ENCODE measurements at regions not wholly inside any gene's neighbourhood (a gene's known extent, or its start where the extent isn't known, plus 50 kb on each side); places are given as distances from the start of the nearest gene placed in this dataset.
A peak's percentile ranks its signal among the peaks of the same experiment; 100 is the strongest.

DNA sequence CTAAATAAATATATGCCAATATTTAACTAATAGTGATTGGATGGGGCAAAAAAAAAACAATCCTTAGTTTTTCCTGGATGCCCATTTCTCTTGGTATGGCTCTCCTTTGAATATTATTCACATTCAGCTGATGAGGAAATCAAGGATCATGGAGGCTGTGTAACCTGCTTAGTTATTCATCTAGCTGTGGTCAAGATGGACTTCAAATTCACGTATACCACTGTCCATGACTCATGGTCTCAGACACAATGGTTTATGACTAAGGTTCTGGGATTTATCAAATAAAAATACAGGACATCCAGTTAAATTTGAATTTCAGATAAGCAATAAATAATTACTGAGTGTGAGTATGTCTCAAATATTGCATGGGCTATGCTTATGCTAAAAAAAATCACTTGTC is 191.5 kb upstream of the CELF2 start:
- DNase-seq (ENCODE audit: extremely low read depth in 1 of 11, low read depth in 9 of 11, low spot score in 4 of 11), result no peak

DNA sequence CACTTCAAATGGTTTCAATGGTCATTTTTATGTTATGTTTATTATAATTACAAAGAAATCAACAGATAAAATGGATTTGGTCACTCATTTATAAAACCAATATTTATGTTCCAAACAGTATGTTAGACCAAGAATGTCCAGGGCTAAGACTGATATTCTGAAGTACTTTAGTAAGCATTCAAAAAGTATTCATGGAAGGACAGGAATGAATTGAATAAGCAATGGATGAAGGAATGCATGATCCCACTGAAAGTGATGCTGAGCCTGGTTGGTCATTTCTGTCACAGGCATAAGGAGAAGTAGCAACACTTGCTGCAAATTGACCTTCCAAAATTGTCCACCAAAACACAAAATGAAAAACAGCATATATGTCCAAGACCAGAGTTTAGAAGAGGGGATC is 189.0 kb upstream of the CELF2 start:
- no peak for DNase-seq (ENCODE audit: extremely low read depth in 1 of 11, low read depth in 9 of 11, low spot score in 4 of 11)

GRCh38 chr10:10829576-10829975 is 188.1 kb upstream of the CELF2 start:
- no peak for DNase-seq (ENCODE audit: extremely low read depth in 1 of 11, low read depth in 9 of 11, low spot score in 4 of 11)

DNA sequence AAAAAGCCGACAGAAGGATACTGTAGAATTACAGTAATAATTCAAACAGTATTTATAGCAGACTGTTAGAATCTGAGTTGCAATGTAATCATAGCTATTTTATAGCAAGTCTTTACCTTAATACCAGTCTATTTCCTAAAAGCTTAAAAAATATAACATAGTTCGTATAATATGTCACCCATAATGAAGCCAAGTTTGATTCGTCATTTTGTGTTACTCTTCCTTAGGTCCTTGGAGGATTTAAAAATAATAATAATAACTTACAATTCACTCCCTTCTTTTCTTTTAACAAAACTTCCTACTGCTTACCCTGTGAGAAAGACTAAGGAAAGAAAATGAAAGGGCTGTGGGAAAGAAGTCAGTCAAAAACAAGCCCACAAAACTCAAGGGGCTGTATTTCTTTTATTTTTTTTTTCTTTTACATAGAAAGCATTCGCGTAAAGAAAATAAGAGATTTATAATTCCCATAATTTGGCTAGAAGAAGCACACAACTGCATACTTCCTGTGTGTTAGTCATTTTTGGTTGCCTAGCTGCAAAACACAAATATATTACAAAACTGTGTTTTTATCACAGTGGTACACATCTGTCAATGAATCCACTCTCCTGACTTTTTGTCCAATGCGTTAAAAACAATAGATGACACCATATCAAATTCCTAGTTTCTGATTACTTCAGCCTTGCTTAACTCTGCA is 187.2 kb upstream of the CELF2 start:
- no peak for DNase-seq (ENCODE audit: extremely low read depth in 1 of 11, low read depth in 9 of 11, low spot score in 4 of 11)

- no peak for DNase-seq (ENCODE audit: extremely low read depth in 1 of 11, low read depth in 9 of 11, low spot score in 4 of 11)
Observed at GRCh38 chr10:10831085-10831484, 186.6 kb upstream of the CELF2 start.

GRCh38 chr10:10833955-10834354 is 183.7 kb upstream of the CELF2 start:
- DNase-seq (ENCODE audit: extremely low read depth in 1 of 11, low read depth in 9 of 11, low spot score in 4 of 11), result no peak

DNA sequence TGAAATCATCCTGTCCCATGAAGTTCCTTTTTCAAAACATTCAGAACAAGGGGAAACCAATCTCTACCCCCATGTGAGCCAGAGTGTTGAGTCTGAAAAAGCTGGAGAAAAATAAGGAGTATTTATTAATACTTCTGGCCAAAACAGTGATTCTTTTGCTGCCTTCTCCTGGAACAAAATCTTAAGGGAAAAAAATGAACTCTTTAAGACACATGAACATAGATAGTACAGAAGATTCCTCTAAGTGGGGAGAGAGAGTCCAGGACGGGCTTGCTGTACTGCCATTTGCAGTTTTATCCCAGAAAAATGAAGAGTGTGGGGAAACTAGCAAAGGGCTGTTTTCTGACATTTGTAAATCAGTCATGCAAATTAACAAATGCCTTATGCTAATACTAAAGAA is 173.4 kb upstream of the CELF2 start:
- no peak for DNase-seq (ENCODE audit: extremely low read depth in 1 of 11, low read depth in 9 of 11, low spot score in 4 of 11)

- no peak for DNase-seq (ENCODE audit: extremely low read depth in 1 of 11, low read depth in 9 of 11, low spot score in 4 of 11)
Observed at GRCh38 chr10:10845185-10845584, 172.5 kb upstream of the CELF2 start.

DNA sequence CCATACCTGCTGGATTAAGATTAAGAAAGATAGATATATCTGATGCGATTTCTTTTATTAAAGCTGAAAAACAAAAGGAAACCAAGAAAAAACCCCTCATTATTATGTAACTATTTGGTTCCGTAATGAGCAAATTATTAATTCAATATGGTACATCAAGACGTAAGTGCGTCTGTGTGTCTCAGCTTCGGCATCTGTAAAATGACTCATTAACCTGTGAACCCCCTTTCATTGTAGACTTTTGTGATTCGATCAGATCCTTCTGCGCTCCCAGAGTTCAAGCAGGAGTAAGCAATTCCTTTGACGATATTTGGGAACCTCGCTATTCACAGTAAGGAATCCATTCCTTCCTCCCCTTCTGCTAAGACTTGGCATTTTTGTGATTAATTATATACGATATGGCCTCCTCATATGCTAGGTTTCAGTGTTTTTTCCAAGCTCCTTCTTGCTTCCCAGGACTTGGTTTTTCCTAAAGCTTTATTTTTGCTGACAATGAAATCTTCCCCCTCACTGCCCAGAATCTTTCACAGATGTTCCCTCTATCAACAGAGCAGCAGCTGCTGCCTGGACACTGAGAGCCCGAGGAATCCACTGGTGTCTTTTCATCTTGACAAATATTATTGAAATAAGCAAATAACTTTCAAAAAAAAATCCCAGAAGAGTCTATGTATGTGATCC is 171.7 kb upstream of the CELF2 start:
- DNase-seq (ENCODE audit: extremely low read depth in 1 of 11, low read depth in 9 of 11, low spot score in 4 of 11), result no peak

DNA sequence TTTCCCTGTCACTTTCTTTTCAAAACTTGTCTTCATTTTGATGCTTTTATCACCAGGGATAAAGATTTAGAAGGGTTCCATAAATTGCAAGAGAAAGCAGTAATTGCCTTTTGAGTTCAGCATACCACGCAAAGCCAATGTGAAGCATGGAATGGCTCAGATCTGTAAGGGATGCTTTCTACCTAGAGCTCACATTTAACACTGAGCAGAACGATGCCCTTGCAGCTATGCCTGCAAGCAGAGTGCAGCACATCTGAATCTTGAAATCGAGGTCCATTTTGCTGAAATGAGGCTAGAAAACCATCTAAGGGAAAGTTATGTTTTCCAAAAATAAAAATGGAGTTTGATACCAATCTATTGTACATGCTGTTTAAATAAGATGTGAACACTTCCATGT is 171.2 kb upstream of the CELF2 start:
- no peak for DNase-seq (ENCODE audit: extremely low read depth in 1 of 11, low read depth in 9 of 11, low spot score in 4 of 11)

DNA sequence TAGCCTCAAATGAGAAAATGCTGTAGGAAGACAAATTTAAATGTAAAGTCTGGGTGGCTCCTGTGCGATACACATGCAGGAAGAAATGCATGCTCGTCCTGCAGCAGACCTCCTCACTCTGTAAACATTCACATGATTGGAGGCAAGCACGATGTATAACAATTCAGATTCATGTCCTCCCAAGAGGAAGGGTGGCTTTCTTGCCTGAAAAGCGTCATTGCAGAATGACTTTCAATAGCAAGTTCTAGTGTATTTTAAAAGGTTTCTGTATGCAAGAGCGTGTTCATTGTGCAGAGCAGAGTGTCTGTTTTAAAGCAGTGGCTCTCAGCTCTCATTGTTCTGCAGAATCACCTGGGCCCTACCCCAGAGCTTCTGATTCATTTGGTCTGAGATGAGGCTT is 170.3 kb upstream of the CELF2 start:
- DNase-seq (ENCODE audit: extremely low read depth in 1 of 11, low read depth in 9 of 11, low spot score in 4 of 11), result no peak

DNA sequence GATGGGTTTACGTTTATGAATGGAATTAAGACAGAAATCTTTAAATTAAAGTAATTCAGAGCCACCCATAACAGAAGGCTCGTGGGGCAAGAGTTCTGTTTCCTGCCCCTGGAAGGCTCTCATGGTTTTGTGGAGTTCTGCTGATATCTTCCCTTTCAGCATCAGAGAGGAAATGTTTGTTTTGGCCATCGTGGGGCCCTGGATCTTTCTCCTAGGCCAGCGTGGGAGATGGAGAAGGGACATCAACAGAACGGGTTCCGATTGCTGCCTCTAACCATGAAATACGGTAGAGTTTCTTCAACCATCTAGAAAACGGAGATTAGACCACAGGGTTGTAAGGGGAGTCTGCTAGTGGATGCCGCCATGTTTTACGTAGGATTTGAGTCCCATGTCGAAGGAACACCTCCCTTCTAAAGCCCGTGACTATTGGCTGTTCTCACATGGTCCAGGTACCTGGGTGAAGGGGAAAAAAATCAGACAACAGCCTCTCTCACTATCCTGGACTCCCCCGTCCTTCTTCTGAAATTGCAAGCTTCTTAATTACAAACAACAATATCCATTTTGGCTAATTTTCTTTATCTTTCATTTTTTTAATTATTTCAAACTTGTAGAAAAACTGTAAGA is 169.1 kb upstream of the CELF2 start:
- no peak for DNase-seq (ENCODE audit: extremely low read depth in 1 of 11, low read depth in 9 of 11, low spot score in 4 of 11)

DNA sequence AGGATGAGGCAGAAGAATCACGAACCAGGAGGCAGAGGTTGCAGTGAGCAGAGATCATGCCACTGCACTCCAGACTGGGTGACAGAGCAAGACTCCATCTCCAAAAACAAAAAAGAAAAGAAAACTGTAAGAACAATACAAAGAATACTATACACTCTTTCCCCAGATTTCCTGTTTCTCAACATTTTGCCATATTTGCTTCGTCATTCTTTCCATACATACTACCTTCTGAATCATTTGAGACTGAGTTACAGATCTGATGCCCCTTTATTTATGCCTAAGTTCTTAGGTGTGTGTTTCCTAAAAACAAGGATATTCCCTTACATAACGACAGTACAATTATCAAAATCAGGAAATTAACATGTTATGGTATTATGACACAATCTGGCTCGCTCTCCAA is 168.4 kb upstream of the CELF2 start:
- no peak for DNase-seq (ENCODE audit: extremely low read depth in 1 of 11, low read depth in 9 of 11, low spot score in 4 of 11)

GRCh38 chr10:10850214-10850613 is 167.5 kb upstream of the CELF2 start:
- DNase-seq (ENCODE audit: extremely low read depth in 1 of 11, low read depth in 9 of 11, low spot score in 4 of 11), result no peak

DNA sequence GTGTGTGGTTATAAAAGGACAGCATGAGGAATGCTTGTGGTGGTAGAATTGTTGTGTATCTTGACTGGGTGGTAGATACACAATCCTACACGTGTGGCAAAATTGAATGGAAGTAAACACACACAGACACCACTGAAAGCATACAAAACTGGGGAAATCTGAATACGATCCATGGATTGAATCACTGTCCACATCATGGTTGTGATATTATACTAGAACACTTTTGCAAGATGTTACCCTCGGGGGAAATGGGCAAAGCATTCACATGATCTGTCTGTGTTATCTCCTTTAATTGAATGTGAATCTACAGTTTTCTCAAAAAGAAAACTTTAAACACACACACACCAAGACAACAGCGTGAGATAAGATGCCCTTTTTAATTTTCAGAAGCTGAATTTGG is 165.2 kb upstream of the CELF2 start:
- DNase-seq (ENCODE audit: extremely low read depth in 1 of 11, low read depth in 9 of 11, low spot score in 4 of 11), result no peak

GRCh38 chr10:10853954-10854353 is 163.7 kb upstream of the CELF2 start:
- no peak for DNase-seq (ENCODE audit: extremely low read depth in 1 of 11, low read depth in 9 of 11, low spot score in 4 of 11)

DNA sequence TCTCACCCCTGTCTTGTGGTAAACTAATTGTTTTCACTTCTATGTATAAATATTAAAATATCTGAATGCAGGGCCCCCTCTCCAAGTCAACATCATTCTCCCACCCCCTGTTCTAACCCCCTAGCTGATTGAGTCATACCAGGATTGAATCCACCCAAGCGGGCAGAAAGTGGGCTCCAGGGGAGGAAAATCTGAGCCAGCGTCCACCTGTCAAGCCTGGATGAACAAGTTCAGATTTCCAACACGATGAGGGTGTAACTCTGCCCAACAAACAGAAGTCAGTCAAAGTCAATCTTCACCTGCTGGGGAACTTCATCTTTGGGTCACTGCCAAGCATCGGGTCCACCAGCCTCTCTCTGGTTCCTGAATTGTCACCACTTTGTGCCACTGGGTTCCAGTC is 162.9 kb upstream of the CELF2 start:
- peak in 1 of 11 donors; percentile 32 for DNase-seq (ENCODE audit: extremely low read depth in 1 of 11, low read depth in 9 of 11, low spot score in 4 of 11)

DNA sequence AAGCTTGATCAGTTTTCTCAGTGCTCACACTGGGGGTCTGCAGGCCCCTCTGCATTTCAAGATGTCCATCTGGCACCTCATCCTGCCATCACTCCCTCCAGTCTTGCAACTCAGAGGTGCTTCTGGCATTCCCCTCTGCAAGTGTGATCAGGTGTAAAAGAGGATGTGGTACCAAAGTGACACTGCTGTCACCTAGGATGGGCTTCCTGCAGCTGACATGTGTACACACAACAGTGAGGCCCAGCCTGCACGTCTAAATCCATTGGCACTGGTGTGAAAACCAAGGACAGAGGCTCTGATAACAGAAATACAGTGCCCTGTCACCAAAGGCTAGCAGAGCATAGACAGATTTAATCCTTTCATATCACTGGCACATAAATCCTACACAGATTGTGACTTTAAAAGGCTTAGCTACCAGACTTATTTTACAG is 162.5 kb upstream of the CELF2 start:
- no peak for DNase-seq (ENCODE audit: extremely low read depth in 1 of 11, low read depth in 9 of 11, low spot score in 4 of 11)

DNA sequence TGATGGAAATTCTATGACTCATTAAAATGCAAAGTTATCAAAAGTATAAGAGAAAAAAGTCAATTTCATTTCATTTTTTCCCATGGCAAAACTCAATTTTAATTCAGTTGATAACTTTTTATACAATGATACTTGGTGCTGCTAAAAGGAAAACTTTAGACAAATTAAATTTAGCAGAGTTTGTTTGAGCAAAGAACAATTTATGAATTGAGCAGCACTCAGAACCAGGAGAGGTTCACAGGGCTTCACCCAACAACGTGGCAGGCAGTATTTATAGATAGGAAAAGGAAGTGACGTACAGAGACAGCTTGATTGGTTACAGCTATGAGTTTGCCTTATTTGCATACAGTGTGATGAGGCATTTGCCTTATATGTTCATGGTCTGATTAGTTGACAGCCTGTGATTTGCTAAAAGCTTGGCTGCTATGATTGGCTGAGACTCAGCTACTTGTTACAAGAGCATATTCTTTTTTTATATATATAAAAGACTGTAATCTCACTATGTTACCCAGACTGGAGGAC is 157.2 kb upstream of the CELF2 start:
- DNase-seq (ENCODE audit: extremely low read depth in 1 of 11, low read depth in 9 of 11, low spot score in 4 of 11), result no peak

GRCh38 chr10:10865303-10865702 is 152.4 kb upstream of the CELF2 start:
- no peak for DNase-seq (ENCODE audit: extremely low read depth in 1 of 11, low read depth in 9 of 11, low spot score in 4 of 11)

Data from renal cortex interstitium (tissue), 11 donors.